HepG2 (cell line): ENCODE measurements at regions not wholly inside any gene's neighbourhood (a gene's known extent, or its start where the extent isn't known, plus 50 kb on each side); places are given as distances from the start of the nearest gene placed in this dataset.

Experiments
- ATAC-seq: fragments of 200-7000 bp; cut with Tn5 transposase; 3 replicates; pipeline ENCODE4 v1.9.1; 2020; ENCODE audit warnings: mild to moderate bottlenecking, moderate library complexity
- BruUV-seq: library from RNA; stranded (reverse); fragments of 400-500 nt; replicated peaks from 2 replicates; lab custom pipeline; 2021; lab: Mats Ljungman, UMichigan
- CTCF ChIA-PET: fragments of 300-600 bp; formaldehyde crosslinking; extraction: SDS; loops from one replicate; lab custom pipeline; 2021; ENCODE audit warnings: low total read pairs, inconsistent platforms, low intra/inter-chr PET ratio; lab: Yijun Ruan, JAX
- POLR2A ChIA-PET: fragments of 350-600 bp; sonication (Branson Sonifier 250); formaldehyde crosslinking; loops from one replicate; lab custom pipeline; 2020; ENCODE audit warnings: antibody characterized with exemption, inconsistent platforms; lab: Yijun Ruan, JAX
- DNase-seq: peaks from one replicate; pipeline ENCODE4 v3.0.0-alpha.2; 2015; ENCODE audit warnings: low spot score
- FAIRE-seq: peaks from 3 replicates; lab custom pipeline; 2011; peaks lifted over from hg19 to GRCh38; lab: Jason Lieb, UNC
- H2AFZ ChIP-seq: one replicate; pipeline ENCODE4 v1.6.1; 2011; ENCODE audit warnings: low read length, inconsistent platforms
- H3K27ac ChIP-seq: fragments of 300-600 bp; 3 replicates; pipeline ENCODE4 v1.8.0; 2011; ENCODE audit warnings: mixed run types, mild to moderate bottlenecking, mixed read lengths, low read length, inconsistent platforms; ENCODE audit not compliant: insufficient read depth; ENCODE audit errors: extremely low read length
- H3K27me3 ChIP-seq, 2 experiments: fragments of 200-600 bp in 1 of 2; 2 replicates in 1 of 2; 3 replicates in 1 of 2; pipeline versions ENCODE4 v1.6.0 to v1.8.0; 2011; ENCODE audit warnings: low read length in 2 of 2, mild to moderate bottlenecking in 2 of 2, moderate library complexity in 2 of 2, inconsistent platforms in 1 of 2; ENCODE audit not compliant: insufficient read depth in 2 of 2, control insufficient read depth in 1 of 2
- H3K36me3 ChIP-seq, 2 experiments: fragments of 200-600 bp in 1 of 2; replicated peaks in 1 of 2; 2 replicates in 1 of 2; 3 replicates in 1 of 2; pipeline versions ENCODE4 v1.5.1 to v1.8.0; 2011; ENCODE audit warnings: low read length in 2 of 2, inconsistent platforms in 1 of 2; ENCODE audit not compliant: insufficient read depth in 2 of 2, control insufficient read depth in 1 of 2
- H3K4me1 ChIP-seq: 2 replicates; pipeline ENCODE4 v1.5.1; 2012; ENCODE audit warnings: low read length, inconsistent platforms; ENCODE audit not compliant: insufficient read depth
- H3K4me2 ChIP-seq: 2 replicates; pipeline ENCODE4 v1.6.0; 2011; ENCODE audit warnings: low read depth, low read length, inconsistent platforms
- H3K4me3 ChIP-seq, 3 experiments: fragments of 200-600 bp in 1 of 3; sonication (generic), shearing (Covaris generic) in 1 of 3; replicated peaks in 1 of 3; 2 replicates each; pipeline ENCODE4 v1.5.1; 2011 to 2016; ENCODE audit warnings: low read length in 3 of 3, inconsistent platforms in 2 of 3, low read depth in 2 of 3, mild to moderate bottlenecking in 2 of 3, control low read depth in 1 of 3, mixed read lengths in 1 of 3; ENCODE audit not compliant: insufficient read depth in 1 of 3
- H3K79me2 ChIP-seq: one replicate; pipeline ENCODE4 v1.6.1; 2011; ENCODE audit warnings: low read length, inconsistent platforms; ENCODE audit not compliant: insufficient read depth
- H3K9ac ChIP-seq: 2 replicates; pipeline ENCODE4 v1.6.0; 2011; ENCODE audit warnings: mild to moderate bottlenecking, low read depth, low read length, inconsistent platforms; ENCODE audit not compliant: insufficient read depth
- H3K9me3 ChIP-seq: 2 replicates; pipeline ENCODE4 v1.5.1; 2012; ENCODE audit warnings: mild to moderate bottlenecking, low read length
- H4K20me1 ChIP-seq: 2 replicates; pipeline ENCODE4 v1.6.0; 2011; ENCODE audit warnings: inconsistent platforms, mild to moderate bottlenecking, low read length, moderate library complexity; ENCODE audit not compliant: insufficient read depth
- AKAP8 ChIP-seq: sonication (generic); formaldehyde crosslinking; IDR thresholded peaks from 2 replicates; pipeline ENCODE4 v1.5.1; 2020; ENCODE audit warnings: mild to moderate bottlenecking, missing genetic modification reagents
- ARNTL ChIP-seq: sonication (generic); formaldehyde crosslinking; IDR thresholded peaks from 2 replicates; pipeline ENCODE4 v1.4.0; 2020; ENCODE audit warnings: mild to moderate bottlenecking, missing genetic modification reagents
- CEBPG ChIP-seq: IDR thresholded peaks from 2 replicates; pipeline ENCODE4 v1.6.1; 2016
- FOXK2 ChIP-seq: fragments of 450-650 bp; IDR thresholded peaks from 2 replicates; pipeline ENCODE4 v1.6.1; 2016
- MTA3 ChIP-seq: sonication (generic); formaldehyde crosslinking; IDR thresholded peaks from 2 replicates; pipeline ENCODE4 v1.4.0; 2020; ENCODE audit warnings: missing genetic modification reagents
- PRPF4 ChIP-seq: fragments of 200-400 bp; formaldehyde crosslinking; IDR thresholded peaks from 2 replicates; pipeline ENCODE4 v1.6.1; 2016; ENCODE audit warnings: low read length, low read depth; ENCODE audit not compliant: poor library complexity, severe bottlenecking
- SIN3B ChIP-seq: fragments of 150-350 bp; IDR thresholded peaks from 2 replicates; pipeline ENCODE4 v1.6.1; 2014; ENCODE audit warnings: low read length
- SRF ChIP-seq: IDR thresholded peaks from 2 replicates; pipeline ENCODE4 v1.6.1; 2011; ENCODE audit warnings: mild to moderate bottlenecking, low read depth, low read length, moderate library complexity
- U2AF2 ChIP-seq: fragments of 200-400 bp; formaldehyde crosslinking; IDR thresholded peaks from 2 replicates; pipeline ENCODE4 v1.6.1; 2017; ENCODE audit warnings: low read depth, mild to moderate bottlenecking, low read length
- YEATS2 ChIP-seq: sonication (generic); formaldehyde crosslinking; IDR thresholded peaks from 2 replicates; pipeline ENCODE4 v1.4.0; 2020; ENCODE audit warnings: missing genetic modification reagents, borderline replicate concordance
- ZNF629 ChIP-seq: sonication (generic); formaldehyde crosslinking; conservative IDR thresholded peaks from 2 replicates; pipeline ENCODE4 v1.5.0; 2020; ENCODE audit warnings: missing genetic modification reagents
- ZNF878 ChIP-seq: sonication (generic); formaldehyde crosslinking; IDR thresholded peaks from 2 replicates; pipeline ENCODE4 v1.8.1; 2023; ENCODE audit warnings: mild to moderate bottlenecking, missing genetic modification reagents, moderate library complexity
- ZNF891 ChIP-seq: sonication (generic); formaldehyde crosslinking; IDR thresholded peaks from 2 replicates; pipeline ENCODE4 v1.5.0; 2020; ENCODE audit warnings: mild to moderate bottlenecking, missing genetic modification reagents
- WGBS: methylation state at CpG from one replicate; pipeline ENCODE4 v1.1.6; 2017; ENCODE audit warnings: low lambda C conversion rate; 5-methylcytosine and 5-hydroxymethylcytosine counted together
- in situ Hi-C: cut with HindIII; loops from 2 replicates; pipeline ENCODE4 v1.10.0; 2017; ENCODE audit warnings: low pct_unique_long_range_greater_than_20kb; ENCODE audit not compliant: extremely low pct_ligation_motif_present
- intact Hi-C: fragments of 100-400 bp; cut with micrococcal nuclease; formaldehyde crosslinking; loops from one replicate; pipeline ENCODE4 v1.10.0; 2022; ENCODE audit not compliant: unreplicated experiment
- TF ChIP-seq, protein P1 (sequence below): sonication (generic); formaldehyde crosslinking; IDR thresholded peaks from 2 replicates; pipeline ENCODE4 v1.4.0; 2020; ENCODE audit warnings: missing genetic modification reagents

- Histone ChIP-seq H3K4me2 (no peak overlapping the region), H2AFZ (no peak overlapping the region), H3K4me3 (no peak overlapping the region), H3K9ac (no peak overlapping the region), H3K9me3 (no peaks in the 10 kb centered on the region), H3K27ac (no peak overlapping the region), H3K36me3 (no peaks in the 10 kb centered on the region), H4K20me1 (no peaks in the 10 kb centered on the region), H3K79me2 (no peaks in the 10 kb centered on the region), H3K27me3 (peaks cover 0 to 2% of the 10 kb centered on the region in 2 experiments; a peak in 2 of 5 replicates), H3K4me1 (no peaks in the 10 kb centered on the region)
- WGBS: 65% methylated on average over 7 of the region's 7 CpGs
- no peak for TF ChIP-seq MTA3
- TF ChIP-seq FOXK2: no peak
- TF ChIP-seq AKAP8 (CRISPR knock-in tag): no peak
- no peak for TF ChIP-seq ARNTL (CRISPR knock-in tag)
- TF ChIP-seq ZNF878 (CRISPR knock-in tag): no peak
- no peak for TF ChIP-seq PRPF4
- no peak for TF ChIP-seq ZNF891
- TF ChIP-seq, protein P1, sequence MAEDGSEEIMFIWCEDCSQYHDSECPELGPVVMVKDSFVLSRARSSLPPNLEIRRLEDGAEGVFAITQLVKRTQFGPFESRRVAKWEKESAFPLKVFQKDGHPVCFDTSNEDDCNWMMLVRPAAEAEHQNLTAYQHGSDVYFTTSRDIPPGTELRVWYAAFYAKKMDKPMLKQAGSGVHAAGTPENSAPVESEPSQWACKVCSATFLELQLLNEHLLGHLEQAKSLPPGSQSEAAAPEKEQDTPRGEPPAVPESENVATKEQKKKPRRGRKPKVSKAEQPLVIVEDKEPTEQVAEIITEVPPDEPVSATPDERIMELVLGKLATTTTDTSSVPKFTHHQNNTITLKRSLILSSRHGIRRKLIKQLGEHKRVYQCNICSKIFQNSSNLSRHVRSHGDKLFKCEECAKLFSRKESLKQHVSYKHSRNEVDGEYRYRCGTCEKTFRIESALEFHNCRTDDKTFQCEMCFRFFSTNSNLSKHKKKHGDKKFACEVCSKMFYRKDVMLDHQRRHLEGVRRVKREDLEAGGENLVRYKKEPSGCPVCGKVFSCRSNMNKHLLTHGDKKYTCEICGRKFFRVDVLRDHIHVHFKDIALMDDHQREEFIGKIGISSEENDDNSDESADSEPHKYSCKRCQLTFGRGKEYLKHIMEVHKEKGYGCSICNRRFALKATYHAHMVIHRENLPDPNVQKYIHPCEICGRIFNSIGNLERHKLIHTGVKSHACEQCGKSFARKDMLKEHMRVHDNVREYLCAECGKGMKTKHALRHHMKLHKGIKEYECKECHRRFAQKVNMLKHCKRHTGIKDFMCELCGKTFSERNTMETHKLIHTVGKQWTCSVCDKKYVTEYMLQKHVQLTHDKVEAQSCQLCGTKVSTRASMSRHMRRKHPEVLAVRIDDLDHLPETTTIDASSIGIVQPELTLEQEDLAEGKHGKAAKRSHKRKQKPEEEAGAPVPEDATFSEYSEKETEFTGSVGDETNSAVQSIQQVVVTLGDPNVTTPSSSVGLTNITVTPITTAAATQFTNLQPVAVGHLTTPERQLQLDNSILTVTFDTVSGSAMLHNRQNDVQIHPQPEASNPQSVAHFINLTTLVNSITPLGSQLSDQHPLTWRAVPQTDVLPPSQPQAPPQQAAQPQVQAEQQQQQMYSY: no peak
- TF ChIP-seq YEATS2 (CRISPR knock-in tag): no peak
- no peak for TF ChIP-seq U2AF2
- no peak for TF ChIP-seq SIN3B
- TF ChIP-seq CEBPG (CRISPR knock-in tag): no peak
- no peak for TF ChIP-seq ZNF629 (CRISPR knock-in tag)
- no peak for TF ChIP-seq SRF
- ChIA-PET CTCF (no interaction called here), POLR2A (no interaction called here)
- intact Hi-C loops: no loop called here
- DNase-seq (no peak), FAIRE-seq (no peak), ATAC-seq (no peak)
- no TSS peak for BruUV-seq
- in situ Hi-C loops: loop anchor here (5.0 to 10.0 kb wide), 3 partner anchors 128 to 467 kb away; no protein-coding TSS in a partner anchor
Measured at GRCh38 chr7:25384788-25385505, 156.7 kb upstream of the NPVF start.
